GM23338 (cell line): ENCODE measurements at regions not wholly inside any gene's neighbourhood (a gene's known extent, or its start where the extent isn't known, plus 50 kb on each side); places are given as distances from the start of the nearest gene placed in this dataset.
"Not testable (repeated sequence)": the region's sequence is repeated elsewhere in the genome, so short reads cannot be mapped to it uniquely, and the experiment has no call there.

Source experiments
- ATAC-seq: fragments of 200-7000 bp; cut with Tn5 transposase; 3 replicates; pipeline ENCODE4 v1.9.1; 2020
- DNase-seq: peaks from one replicate; pipeline ENCODE4 v3.0.0-alpha.2; 2015; ENCODE audit warnings: low spot score
- H2AFZ ChIP-seq: fragments of 200-600 bp; sonication (generic); 2 replicates; pipeline ENCODE4 v1.8.0; 2016; ENCODE audit warnings: antibody characterized with exemption, mild to moderate bottlenecking, moderate library complexity
- H3F3A ChIP-seq: fragments of 200-600 bp; sonication (generic); replicated peaks from 2 replicates; pipeline ENCODE4 v1.8.0; 2017; ENCODE audit warnings: antibody characterized with exemption, mixed run types, low read depth
- H3K27ac ChIP-seq: fragments of 200-600 bp; sonication (generic); 2 replicates; pipeline ENCODE4 v1.6.1; 2016; ENCODE audit warnings: low read depth
- H3K27me3 ChIP-seq: fragments of 200-600 bp; sonication (generic); 2 replicates; pipeline ENCODE4 v1.8.0; 2016; ENCODE audit warnings: mild to moderate bottlenecking, mixed run types, moderate library complexity; ENCODE audit not compliant: insufficient read depth
- H3K36me3 ChIP-seq: fragments of 200-600 bp; sonication (generic); 2 replicates; pipeline ENCODE4 v1.8.0; 2016; ENCODE audit warnings: mild to moderate bottlenecking; ENCODE audit not compliant: insufficient read depth
- H3K4me1 ChIP-seq: fragments of 200-600 bp; sonication (generic); 2 replicates; pipeline ENCODE4 v1.8.0; 2016; ENCODE audit warnings: mild to moderate bottlenecking, moderate library complexity; ENCODE audit not compliant: insufficient read depth
- H3K4me2 ChIP-seq: fragments of 200-600 bp; sonication (generic); 2 replicates; pipeline ENCODE4 v1.7.1; 2017; ENCODE audit warnings: mixed run types
- H3K4me3 ChIP-seq: fragments of 200-600 bp; sonication (generic); 2 replicates; pipeline ENCODE4 v1.6.1; 2016; ENCODE audit warnings: mixed run types
- H3K79me2 ChIP-seq: fragments of 200-600 bp; sonication (generic); replicated peaks from 2 replicates; pipeline ENCODE4 v1.8.0; 2017; ENCODE audit warnings: mild to moderate bottlenecking; ENCODE audit not compliant: insufficient read depth
- H3K9me2 ChIP-seq: fragments of 200-600 bp; sonication (generic); 2 replicates; pipeline ENCODE4 v1.8.0; 2017; ENCODE audit not compliant: insufficient read depth
- H4K20me1 ChIP-seq: fragments of 200-600 bp; sonication (generic); replicated peaks from 2 replicates; pipeline ENCODE4 v1.8.0; 2017; ENCODE audit warnings: mild to moderate bottlenecking; ENCODE audit not compliant: insufficient read depth
- H3K27ac Mint-ChIP-seq: 2 replicates; pipeline ENCODE4 v1.8.0; 2020; ENCODE audit warnings: inconsistent platforms, mild to moderate bottlenecking, moderate library complexity, mixed read lengths
- H3K27me3 Mint-ChIP-seq: 3 replicates; pipeline ENCODE4 v1.8.0; 2022; ENCODE audit warnings: low read depth, mild to moderate bottlenecking, moderate library complexity, mixed read lengths, inconsistent platforms; ENCODE audit not compliant: insufficient read depth, poor library complexity
- H3K36me3 Mint-ChIP-seq: 3 replicates; pipeline ENCODE4 v1.8.0; 2021; ENCODE audit warnings: low read depth, mild to moderate bottlenecking, inconsistent platforms, moderate library complexity, mixed read lengths
- H3K4me1 Mint-ChIP-seq: 3 replicates; pipeline ENCODE4 v1.8.0; 2020; ENCODE audit warnings: mild to moderate bottlenecking, inconsistent platforms, mixed read lengths
- H3K4me3 Mint-ChIP-seq: 3 replicates; pipeline ENCODE4 v1.8.0; 2021; ENCODE audit warnings: moderate library complexity, mild to moderate bottlenecking, inconsistent platforms, mixed read lengths
- H3K9me3 Mint-ChIP-seq: 3 replicates; pipeline ENCODE4 v1.8.0; 2020; ENCODE audit warnings: moderate library complexity, mild to moderate bottlenecking, inconsistent platforms, mixed read lengths
- EZH2 ChIP-seq: fragments of 200-600 bp; sonication (generic); IDR thresholded peaks from one replicate; pipeline ENCODE4 v1.8.0; 2017; ENCODE audit warnings: antibody characterized with exemption, mild to moderate bottlenecking, low read depth; ENCODE audit not compliant: unreplicated experiment
- EZH2phosphoT487 ChIP-seq: fragments of 200-600 bp; sonication (generic); IDR thresholded peaks from one replicate; pipeline ENCODE4 v1.8.1; 2018; ENCODE audit warnings: antibody characterized with exemption; ENCODE audit not compliant: unreplicated experiment
- NANOG ChIP-seq: IDR thresholded peaks from 2 replicates; pipeline ENCODE4 v1.6.1; 2016; ENCODE audit warnings: antibody characterized with exemption, borderline replicate concordance
- STAT1 ChIP-seq: IDR thresholded peaks from one replicate; pipeline ENCODE4 v1.6.1; 2016; ENCODE audit warnings: antibody characterized with exemption; ENCODE audit not compliant: unreplicated experiment
- TF ChIP-seq, protein P1 (sequence below), 2 experiments: fragments of 200-600 bp in 1 of 2; sonication (generic) in 1 of 2; conservative IDR thresholded peaks; 2 replicates each; pipeline versions ENCODE4 v1.5.1 to v1.6.1; 2016 to 2017; ENCODE audit warnings: antibody characterized with exemption in 2 of 2, low read depth in 2 of 2, mild to moderate bottlenecking in 2 of 2, moderate library complexity in 1 of 2

DNA sequence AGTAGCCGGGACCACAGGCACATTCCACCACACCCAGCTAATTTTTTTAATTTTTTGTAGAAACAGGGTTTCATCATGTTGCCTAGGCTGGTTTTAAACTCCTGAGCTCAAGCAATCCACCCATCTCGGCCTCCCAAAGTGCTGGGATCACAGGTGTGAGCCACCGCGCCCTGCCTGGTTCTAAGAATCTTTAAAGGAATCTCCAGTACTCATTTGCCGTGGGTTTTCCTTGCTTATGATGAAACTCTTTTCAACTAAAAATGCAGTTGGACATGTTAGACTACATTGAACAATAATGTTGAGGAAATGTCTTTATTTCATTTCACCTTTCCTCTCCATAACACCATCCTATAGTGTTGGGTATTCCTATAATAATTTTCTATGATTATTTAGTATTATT, 121.6 kb downstream of the ZNF281 start (continued):
- TF ChIP-seq, protein P1, sequence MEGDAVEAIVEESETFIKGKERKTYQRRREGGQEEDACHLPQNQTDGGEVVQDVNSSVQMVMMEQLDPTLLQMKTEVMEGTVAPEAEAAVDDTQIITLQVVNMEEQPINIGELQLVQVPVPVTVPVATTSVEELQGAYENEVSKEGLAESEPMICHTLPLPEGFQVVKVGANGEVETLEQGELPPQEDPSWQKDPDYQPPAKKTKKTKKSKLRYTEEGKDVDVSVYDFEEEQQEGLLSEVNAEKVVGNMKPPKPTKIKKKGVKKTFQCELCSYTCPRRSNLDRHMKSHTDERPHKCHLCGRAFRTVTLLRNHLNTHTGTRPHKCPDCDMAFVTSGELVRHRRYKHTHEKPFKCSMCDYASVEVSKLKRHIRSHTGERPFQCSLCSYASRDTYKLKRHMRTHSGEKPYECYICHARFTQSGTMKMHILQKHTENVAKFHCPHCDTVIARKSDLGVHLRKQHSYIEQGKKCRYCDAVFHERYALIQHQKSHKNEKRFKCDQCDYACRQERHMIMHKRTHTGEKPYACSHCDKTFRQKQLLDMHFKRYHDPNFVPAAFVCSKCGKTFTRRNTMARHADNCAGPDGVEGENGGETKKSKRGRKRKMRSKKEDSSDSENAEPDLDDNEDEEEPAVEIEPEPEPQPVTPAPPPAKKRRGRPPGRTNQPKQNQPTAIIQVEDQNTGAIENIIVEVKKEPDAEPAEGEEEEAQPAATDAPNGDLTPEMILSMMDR (conservative IDR thresholded peaks at IDR 0.05; ENCODE audit: low read depth in 2 of 2), result no peak

GRCh38 chr1:200284236-200284635, 125.6 kb downstream of the ZNF281 start:
- not testable (repeated sequence) for H3K36me3 ChIP-seq, DNase-seq, H3F3A ChIP-seq, H3K4me2 ChIP-seq, H3K9me2 ChIP-seq, H3K9me3 Mint-ChIP-seq, H3K4me1 ChIP-seq, H3K36me3 Mint-ChIP-seq, H3K4me1 Mint-ChIP-seq, ATAC-seq, H3K4me3 ChIP-seq, H2AFZ ChIP-seq, H4K20me1 ChIP-seq, H3K27ac Mint-ChIP-seq, H3K27me3 Mint-ChIP-seq, H3K27ac ChIP-seq, H3K4me3 Mint-ChIP-seq, H3K79me2 ChIP-seq
- peaks cover 19% of the 10 kb centered on the region for H3K27me3 ChIP-seq

- H2AFZ ChIP-seq, result peak overlapping the region; percentile 72
- Mint-ChIP-seq H3K36me3 (no peaks in the 10 kb centered on the region; the same call in 2 of the 3 replicates), H3K4me1 (peaks cover 8% of the 10 kb centered on the region; the same call in 2 of the 3 replicates), H3K27ac (no peak overlapping the region), H3K27me3 (peaks cover 7% of the 10 kb centered on the region), H3K4me3 (no peak overlapping the region), H3K9me3 (no peaks in the 10 kb centered on the region)
- H3K27me3 ChIP-seq, result peaks cover 2% of the 10 kb centered on the region; the same call in 1 of the 2 replicates
- no peak for TF ChIP-seq NANOG
- no peak for TF ChIP-seq EZH2phosphoT487
- no peak for TF ChIP-seq STAT1
- TF ChIP-seq, protein P1 (conservative IDR thresholded peaks at IDR 0.05; ENCODE audit: low read depth in 2 of 2), result no peak
- TF ChIP-seq EZH2, result no peak
- ATAC-seq (peak; percentile 39; the same call in 1 of the 3 replicates), DNase-seq (no peak)
- no peak overlapping the region for H3K27ac ChIP-seq
- H3K4me1 ChIP-seq, result peaks cover 4% of the 10 kb centered on the region; the same call in 1 of the 2 replicates
- no peak overlapping the region for H3K4me3 ChIP-seq
- H3K36me3 ChIP-seq, result no peaks in the 10 kb centered on the region
- H3F3A ChIP-seq, result no peaks in the 10 kb centered on the region
- no peaks in the 10 kb centered on the region for H3K79me2 ChIP-seq
- no peaks in the 10 kb centered on the region for H3K9me2 ChIP-seq
- no peak overlapping the region for H3K4me2 ChIP-seq
- no peaks in the 10 kb centered on the region for H4K20me1 ChIP-seq
Measured at GRCh38 chr1:200282497-200283122, 127.2 kb downstream of the ZNF281 start.
